GM19324 (cell line): ENCODE measurements at regions not wholly inside any gene's neighbourhood (a gene's known extent, or its start where the extent isn't known, plus 50 kb on each side); places are given as distances from the start of the nearest gene placed in this dataset.

Experiments
- ATAC-seq: cut with Tn5 transposase; IDR thresholded peaks from one replicate; pipeline ENCODE4 v1.9.1; 2021; ENCODE audit warnings: mild to moderate bottlenecking, moderate library complexity; ENCODE audit not compliant: unreplicated experiment, low FRiP score

DNA sequence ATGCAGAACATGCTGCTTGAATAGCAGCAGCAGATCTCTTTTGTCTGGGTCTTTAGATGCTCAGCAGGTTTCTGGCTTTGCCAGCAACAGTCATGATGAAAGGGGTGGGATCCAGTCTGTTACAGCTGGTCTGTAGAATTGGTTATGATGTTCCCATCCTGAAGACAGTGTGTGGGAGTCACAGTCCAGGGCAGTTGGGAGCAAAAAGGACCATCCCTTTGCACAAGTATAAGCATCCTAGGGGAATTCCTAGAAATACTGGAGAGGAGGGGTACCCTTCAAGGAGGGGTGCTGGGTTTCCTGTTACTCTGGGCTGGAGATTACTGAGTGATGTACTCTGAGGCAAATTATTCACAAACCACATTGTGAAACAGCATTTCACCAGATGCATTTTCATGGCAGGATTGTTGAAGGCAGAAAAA, 119.9 kb upstream of the RND3 start:
- ATAC-seq: no peak

DNA sequence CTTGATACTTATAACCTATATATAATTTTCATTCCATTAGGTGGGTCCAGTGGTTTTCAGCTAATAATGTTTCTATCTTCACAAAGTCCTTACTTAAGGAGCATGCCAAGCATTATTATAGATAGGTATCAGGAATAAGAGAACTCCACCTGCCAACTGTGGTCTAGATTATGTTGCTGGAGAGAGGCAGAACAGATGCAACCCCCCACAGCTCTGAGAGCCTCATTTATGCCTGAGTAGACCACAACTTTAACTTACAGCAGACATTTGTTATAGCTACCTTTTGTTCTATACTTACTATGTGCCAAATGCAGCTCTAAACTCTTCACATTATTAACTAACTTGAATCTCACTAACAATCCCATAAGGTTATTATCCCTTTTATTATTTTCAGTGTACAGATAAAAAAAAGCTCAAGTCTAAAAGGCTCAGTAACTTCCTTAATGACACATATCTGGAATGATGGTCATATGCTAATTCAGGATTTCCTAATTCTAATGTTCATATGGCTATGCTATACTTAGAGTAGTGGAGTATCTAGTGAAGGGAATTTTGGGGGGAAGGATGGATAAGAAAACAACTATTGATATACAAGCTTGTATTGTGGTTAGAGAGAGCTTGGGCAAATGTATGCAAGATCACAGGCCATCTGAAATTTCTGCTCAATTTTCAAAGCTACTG, 119.1 kb upstream of the RND3 start:
- no peak for ATAC-seq

DNA sequence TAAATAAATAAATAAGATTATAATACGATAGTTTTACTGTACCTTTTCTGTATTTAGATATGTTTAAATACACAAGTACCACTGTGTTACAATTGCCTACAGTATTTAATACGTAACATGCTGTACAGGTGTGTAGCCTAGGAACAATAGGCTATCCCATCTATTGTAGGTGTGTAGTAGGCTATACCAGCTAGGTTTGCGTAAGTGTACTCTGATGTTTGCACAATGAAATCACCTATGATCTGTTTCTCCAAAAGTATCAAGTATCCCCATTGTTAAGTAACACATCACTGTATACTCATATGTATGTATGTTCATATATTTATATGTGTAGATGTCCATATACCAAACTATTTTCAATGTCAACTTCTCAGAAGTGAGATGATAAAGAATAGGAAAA, 118.2 kb upstream of the RND3 start:
- ATAC-seq: no peak

- no peak for ATAC-seq
Measured at GRCh38 chr2:150601280-150602038, 114.0 kb upstream of the RND3 start.

DNA sequence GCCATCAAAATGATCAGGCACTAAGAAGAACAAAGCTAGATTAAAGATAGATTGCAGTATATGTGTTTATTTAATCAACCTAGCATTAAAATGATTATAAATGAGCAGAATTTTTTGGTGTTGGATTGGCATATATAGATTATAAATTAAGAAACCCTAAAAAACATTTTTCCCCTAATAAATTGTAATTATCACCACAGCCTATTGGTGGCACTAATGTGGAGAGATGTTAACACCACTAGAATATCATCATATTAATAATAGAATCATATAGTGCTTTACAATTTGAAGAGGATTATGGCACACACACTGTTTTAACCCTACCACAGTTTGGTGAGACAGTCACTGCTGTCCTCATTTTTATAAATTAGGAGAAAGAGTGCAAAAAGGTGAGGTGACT, 112.4 kb upstream of the RND3 start:
- no peak for ATAC-seq

GRCh38 chr2:150598383-150598782, 110.9 kb upstream of the RND3 start:
- ATAC-seq: no peak

DNA sequence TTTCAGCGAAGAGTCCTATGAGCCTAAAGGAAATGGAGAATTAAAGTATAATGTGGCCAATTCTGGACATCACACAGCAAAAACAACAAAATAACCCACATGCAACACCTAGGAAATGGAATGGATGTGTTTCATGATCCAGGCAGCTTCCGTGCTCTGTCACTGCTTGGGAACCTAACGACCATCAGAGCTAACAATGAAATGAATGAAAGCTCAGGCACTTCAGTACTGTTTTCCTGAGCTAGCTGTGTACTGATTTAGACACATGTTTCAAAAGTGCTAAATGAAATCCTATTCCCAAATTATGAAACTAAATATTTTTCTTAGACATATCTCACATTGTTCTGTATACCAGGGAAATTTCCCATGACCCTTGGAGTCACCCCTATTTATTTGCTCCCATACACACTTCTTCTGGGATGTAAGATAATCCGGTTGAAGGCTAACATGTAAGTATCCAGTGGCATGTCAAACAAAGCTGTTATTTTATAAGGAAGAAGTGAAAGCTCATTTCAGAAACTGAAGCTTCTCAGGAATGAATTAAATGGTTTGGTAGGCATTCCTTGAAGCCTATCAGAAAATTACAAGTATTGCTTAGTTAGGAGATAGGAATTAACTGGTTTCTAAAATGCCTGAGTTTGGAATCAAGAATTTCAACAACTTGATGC, 108.5 kb upstream of the RND3 start:
- no peak for ATAC-seq

DNA sequence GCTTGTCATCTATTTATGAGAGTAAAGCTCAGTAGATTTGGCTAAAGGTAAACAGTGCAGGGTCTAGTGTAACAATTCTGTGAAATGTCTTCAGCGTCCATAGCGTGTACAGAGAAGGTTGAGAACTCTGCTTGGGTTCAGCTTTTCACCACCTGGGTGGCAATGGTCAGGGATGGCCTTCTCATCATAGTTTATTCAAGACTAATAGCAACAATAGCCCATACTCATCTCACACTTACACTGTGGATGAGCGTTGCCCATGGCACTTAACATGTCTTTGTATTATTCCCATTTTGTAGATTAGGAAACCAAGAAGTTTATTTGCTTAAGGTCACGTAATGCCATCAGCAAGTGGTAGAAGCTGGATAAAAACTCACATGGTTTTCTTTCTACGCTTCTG, 106.8 kb upstream of the RND3 start:
- no peak for ATAC-seq

GRCh38 chr2:150591496-150592285, 104.2 kb upstream of the RND3 start:
- no peak for ATAC-seq

DNA sequence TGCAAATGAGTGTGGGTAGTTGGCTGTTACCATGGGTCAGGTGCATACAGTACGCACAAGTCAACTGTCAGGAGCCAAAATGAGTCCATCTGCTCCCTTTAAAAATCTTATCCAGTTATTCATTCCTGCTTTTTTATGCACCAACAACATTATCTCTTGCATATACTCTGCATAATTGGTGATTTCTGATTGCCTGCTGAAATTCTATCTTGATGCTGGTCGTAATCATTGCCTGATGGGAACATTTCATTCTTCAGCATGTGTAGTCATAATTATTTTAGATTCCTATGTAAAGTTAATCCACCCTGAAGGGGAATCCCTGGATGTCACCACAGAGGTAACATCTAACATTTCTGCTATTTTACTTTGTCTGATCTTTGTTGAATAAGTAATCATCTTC, 102.2 kb upstream of the RND3 start:
- no peak for ATAC-seq

DNA sequence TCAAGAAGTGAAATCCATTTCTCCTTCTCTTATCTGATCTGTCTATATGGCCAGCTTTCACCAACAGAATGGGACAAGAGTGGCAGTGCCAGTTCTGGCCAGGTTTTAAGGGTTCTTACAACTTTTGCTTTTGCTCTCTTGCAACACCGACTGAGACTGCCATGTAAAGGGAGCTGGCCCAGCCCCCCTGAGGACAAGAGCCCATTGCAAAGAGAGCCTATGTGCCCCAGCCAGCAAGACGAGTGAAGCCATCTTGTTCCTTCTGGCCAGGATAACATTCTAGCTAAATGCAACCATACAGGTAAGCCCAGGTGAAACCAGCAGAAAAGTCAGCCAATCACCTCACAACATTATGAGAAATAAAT, 101.0 kb upstream of the RND3 start:
- ATAC-seq: no peak

- ATAC-seq: no peak
Measured at GRCh38 chr2:150587547-150588505, 100.4 kb upstream of the RND3 start.

- ATAC-seq: no peak
Measured at GRCh38 chr2:150586858-150587257, 99.4 kb upstream of the RND3 start.

GRCh38 chr2:150585221-150585971, 97.9 kb upstream of the RND3 start:
- ATAC-seq: no peak

DNA sequence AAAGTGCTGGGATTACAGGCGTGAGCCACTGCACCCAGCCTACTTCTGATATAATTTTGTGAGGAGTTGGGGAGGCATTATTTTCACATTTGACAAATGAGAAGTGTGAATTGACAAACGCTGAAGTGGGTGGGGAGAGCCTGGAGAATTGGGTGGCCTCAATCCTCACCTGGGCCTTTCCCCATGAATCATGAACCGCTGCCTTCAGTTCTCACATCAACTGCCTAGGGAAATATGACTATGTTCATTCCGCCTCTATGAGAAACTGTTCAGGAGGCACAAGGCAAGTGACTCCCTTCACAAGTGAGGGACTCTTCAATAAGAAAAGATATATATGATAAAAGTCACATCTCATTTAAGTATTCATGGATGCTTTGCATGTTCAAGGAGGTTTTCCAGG, 96.6 kb upstream of the RND3 start:
- ATAC-seq: no peak

DNA sequence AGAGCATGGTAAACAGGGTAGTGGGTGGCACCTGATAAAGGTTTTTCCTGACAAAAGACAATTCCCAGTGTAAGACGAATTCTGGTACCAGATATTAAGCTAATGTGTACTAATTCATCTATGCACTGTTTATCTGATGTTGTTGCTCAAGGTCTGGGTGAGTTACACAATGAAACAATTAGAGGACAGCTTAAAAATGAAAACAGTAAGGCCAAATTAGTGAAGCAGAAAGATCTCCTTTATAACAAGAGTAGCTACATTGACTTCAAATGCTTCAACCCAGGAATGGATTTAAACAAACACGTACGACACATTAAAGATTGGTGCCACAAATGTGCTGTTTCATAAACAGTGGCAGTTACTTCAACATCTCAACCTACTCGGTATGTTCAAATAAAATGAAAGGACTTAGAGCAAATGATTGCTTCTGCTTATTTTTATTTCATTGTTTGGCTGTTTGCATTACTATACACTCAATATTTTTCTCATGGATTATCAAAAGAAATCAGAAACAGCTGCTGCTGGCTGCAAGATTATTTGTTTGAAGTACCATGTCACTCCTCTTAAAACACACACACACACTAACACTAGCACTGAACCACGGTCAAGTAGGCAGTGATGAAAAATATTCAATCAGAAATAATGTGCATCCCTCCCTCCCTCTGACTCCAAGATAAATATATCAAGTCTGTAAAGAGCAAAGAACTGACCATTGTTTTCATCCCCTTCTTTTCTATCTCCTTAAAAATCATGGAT, 94.4 kb upstream of the RND3 start:
- no peak for ATAC-seq

GRCh38 chr2:150578481-150578880, 91.0 kb upstream of the RND3 start:
- no peak for ATAC-seq

DNA sequence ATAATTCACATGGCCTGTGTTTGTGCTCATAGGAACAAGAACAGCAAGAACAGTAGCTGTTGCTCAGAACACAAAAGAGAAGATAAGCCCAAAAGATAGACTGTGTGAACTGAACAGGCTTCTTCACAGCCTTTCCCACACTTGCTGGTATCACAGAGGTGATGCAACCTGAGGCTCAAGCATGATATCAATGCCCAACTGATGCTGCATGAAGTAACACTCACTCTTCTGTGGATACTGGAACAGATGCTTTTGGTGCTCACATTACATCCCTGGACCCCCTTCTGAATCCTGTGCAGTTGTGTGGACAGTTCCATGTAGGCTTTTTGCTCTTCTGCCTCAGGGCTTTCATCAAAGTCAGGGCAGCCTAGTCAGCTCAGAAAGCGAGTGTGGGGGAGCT, 88.4 kb upstream of the RND3 start:
- no peak for ATAC-seq
